Inflammatory macrophage (primary cell): ENCODE measurements at regions not wholly inside any gene's neighbourhood (a gene's known extent, or its start where the extent isn't known, plus 50 kb on each side); places are given as distances from the start of the nearest gene placed in this dataset.

Experiments
- DNase-seq, 2 donors: peaks; one replicate each; pipeline ENCODE4 v3.0.0-alpha.2; 2020 to 2022

DNA sequence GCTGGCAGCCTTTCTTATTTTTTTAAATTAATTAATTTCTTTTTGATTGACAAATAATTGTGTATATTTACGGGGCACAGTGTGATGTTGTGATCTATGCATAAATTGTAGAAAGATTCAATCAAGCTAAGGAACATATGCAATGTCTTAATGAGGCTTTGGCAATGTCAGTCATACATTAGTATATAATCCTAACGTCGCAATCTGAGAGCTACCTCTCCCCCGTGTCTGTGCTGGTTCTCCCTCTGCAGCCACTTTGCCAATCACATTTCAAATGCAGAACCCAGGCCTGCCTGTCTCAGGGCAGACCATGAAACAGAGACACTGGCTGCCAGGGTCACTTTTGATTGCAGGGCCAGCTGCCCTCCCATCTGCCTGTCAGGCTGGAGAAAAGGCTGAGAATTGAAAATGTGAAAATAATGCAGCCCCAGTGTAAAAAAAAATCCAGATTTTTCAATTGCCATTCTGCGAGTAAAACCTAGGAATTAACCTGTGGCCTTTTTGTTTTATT, 56.3 kb downstream of the SLC24A2 start:
- DNase-seq: no peak

DNA sequence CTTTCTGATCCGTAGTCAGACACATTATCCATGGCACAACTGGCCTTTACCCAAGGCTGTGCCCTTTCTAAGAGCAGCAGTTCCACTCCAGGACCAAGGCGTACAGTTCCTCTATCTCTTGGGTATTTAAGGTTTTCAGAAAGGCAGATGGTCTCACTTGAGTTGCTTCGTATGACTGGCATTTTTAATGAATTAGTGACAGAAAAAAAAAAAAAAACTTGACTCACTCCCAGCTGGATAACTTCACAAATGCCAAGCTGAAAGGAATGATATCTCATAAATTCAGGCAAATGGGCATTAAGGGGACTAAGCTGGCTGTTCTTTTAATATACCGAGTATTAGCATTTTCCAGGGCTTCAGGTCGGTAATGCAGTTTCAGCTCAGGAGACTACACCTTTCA, 60.7 kb downstream of the SLC24A2 start:
- DNase-seq: no peak

DNA sequence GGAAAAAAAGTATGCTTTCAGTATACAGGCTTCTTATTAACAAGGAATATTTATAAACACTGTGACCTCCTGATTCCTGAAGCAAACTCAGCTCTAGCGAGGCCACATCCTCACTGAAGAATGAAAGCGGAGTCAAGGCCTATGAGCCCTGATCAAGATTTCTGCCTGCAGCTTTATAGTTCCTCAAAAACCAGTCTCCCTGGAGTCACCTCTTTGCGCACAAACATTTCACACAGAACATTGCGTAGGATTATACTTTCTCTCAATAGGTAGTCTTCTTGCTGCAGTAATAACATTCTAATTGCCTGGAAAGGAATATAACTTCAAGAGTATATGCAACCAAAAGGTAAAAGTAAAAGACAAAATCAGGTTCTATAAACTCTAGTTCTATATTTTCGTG, 62.9 kb downstream of the SLC24A2 start:
- DNase-seq: no peak

DNA sequence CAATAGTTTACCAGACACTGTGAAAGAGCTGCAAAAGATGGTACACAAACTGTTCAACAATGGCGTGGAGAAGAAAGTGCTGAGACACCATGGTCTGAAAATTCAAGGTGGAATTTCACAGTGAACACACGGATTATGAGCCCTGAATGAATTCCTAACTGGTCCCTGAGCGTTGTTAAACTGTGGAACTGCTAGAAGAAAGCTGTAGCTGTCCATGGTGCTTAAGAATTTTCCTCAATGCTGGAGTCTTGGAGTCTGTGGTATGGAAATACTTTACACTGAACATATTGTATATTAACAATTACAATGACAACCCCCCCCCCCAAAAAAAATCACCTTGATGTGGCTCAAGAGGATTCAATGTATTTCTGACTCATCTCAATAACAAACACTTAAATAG, 68.5 kb downstream of the SLC24A2 start:
- peak in 1 of 2 donors; percentile 1 for DNase-seq

DNA sequence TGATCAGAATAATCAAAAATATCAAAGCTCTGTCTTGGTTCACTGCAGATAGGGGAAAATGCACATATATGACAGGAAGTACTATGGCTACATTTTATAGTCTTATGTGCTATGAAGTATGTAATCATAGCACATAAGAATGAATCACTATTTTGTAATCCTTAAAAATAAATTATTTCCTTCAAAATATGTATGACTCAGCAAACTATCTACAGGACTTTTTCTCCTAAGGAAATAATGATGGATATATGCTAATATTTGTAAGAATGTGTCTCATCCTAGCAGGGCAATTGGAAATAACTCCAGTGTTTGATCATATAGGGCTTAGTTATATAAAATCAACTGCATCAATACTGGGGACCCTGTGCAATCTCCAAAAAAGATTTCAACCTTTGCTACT, 85.1 kb downstream of the SLC24A2 start:
- DNase-seq: no peak

DNA sequence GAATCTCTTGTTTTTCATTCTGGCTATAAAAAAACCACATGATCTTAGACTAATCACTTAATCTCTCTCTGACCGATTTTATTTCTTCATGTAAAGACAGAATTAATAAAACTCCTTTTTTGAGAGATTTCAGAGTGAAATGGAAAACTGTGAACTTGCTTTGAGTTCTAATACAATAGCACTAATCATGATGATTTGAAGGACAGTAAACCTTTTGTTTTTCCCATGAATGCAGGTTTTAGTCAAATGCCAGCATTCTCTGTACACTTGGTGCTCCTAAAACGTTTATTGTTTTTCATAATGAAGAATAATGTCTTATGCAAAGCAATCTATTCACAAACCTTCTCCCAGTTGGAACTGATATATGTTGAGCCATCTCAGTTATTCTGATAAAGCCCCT, 86.8 kb downstream of the SLC24A2 start:
- DNase-seq: no peak

DNA sequence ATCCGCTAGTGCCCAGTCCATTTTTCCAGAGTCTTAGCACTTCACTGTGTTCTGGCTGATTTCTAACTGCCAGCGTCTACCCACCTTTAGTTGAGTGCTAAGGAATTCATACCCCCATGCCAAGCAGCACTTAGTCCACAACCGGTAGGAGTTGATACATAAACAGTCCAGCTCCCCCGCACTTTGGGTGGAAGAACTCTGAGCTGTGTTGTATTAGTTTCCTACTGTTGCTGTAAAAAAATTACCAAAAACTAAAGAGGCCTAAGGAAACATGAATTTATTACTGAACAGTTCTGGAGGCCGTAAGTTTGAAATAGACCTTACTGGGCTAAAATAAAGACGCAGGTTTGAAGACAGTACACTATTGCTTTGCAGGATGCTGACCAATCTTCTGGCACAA, 87.6 kb downstream of the SLC24A2 start:
- no peak for DNase-seq

DNA sequence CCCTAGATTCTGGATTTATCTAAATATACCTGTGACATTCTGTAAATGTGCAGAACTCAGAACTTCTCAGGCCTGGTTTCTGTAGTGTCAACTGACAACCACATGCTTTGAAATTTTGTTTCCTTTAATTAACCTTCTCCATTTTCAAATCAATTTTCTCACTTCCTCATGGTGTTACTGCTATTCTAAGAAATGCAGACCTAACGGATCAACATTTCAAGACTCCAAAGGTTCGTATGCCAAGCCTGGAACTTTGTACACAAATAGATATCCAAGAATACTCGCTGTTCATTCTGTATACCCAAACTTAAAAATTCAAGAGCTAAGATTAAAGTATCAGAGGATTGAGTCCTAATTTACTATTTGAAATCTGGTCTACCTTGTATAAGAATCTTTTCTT, 88.1 kb downstream of the SLC24A2 start:
- DNase-seq: no peak

DNA sequence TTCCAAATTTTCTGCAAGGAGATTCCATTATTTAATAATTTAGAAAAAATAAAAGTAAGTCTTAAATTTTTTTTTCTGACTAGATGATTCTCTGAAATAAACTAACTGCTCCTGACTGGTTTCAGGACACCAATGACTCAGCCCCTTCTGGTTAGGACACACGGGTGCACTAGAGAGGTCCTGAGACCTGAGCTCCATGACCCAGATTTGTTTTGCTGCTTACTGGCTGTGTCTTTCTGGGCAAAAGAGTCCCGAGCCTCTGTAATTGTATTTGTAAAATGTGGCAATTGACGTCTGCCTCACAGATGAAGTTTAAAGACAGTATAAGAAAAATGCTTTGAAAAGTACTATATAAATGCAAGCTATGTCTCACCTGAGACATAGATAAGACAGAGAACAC, 89.1 kb downstream of the SLC24A2 start:
- DNase-seq: no peak

DNA sequence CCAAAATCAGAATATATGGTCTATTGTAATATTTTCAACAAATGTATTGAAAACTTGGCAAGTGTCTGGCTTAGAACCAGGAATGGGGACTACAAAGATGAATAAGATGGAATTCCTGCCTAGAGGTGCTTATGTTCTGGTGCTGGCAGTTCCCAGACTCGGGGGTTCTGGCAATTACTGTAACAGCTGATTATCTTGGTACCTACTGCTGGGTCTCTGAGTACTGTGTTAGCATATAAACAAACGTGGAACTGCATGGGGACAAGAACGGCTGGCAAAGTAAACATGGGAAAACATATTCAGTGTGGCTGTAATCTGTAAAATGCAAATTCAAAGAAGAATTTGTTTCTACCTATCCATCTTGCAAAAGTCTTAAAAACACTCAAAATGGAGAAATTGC, 89.9 kb downstream of the SLC24A2 start:
- no peak for DNase-seq

DNA sequence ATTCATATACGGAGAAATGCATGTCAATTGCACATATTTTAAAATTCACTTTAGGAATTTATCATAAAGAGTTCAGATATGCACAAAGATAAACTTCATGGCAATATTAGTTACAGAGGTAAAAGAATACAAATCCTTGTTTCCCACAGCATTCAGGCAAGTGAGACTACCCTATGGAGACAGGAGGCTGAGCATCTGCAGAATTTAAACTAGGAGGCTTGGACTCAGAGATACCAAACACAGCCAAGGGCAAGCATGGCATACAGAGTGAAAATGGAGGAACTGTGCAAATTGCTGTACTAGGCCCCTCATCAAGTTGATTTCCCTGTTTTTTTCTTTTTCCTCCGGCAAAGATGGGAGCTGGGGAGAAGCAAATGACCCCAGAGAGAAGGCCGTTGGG, 94.2 kb downstream of the SLC24A2 start:
- no peak for DNase-seq

DNA sequence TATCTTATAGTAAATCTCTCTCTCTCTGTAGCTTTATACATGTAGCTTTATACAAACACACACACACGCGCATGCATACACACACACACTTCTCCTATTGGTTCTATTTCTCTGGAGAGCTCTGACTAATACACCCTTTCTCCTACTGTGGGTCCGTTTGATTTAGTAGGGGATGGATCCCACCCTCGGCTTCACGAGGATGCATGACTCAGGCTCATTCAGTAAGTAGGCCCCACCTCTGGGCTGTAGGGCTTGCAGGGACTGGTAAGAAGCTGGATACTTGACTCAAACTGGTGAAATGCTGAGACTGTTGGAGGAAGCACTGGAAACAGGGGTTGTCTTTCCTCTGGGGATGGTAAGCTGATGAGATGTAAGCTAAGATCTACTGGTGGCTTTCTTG, 98.7 kb downstream of the SLC24A2 start:
- no peak for DNase-seq

DNA sequence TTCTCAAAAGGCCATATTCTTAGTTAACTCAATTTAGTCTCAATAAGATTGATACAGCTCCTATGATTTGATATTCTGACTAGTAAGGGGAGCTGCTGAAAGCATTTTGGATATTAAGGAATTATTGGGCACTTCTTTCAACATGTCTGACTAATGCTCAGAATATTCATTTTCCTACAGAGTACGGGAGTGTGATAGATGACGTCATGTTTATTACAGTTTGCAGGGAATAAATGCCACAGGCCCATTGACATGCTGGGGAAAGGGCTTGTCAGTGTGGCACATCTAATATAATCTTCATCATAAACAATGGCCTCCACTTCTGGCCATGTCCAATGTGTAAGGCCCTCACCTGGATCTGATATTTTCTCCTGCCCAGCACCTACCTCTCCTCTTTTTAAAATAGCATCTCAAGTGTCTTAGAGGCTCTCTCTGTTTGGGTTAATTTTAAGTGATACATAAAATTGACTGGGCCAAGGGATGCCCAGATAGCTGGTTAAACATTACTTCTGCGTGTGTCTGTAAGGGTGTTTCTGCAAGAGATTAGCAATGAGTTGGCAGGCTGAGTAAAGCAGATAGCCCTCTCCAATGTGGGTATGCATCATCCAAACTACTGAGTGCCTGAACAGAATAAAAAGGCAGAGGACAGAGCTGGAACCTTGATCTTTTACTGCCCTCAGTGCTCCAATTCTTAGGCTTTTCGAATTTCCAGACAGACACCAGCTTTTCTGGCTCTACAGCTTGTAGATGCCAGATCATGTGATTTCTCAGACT, 99.3 kb downstream of the SLC24A2 start:
- no peak for DNase-seq

DNA sequence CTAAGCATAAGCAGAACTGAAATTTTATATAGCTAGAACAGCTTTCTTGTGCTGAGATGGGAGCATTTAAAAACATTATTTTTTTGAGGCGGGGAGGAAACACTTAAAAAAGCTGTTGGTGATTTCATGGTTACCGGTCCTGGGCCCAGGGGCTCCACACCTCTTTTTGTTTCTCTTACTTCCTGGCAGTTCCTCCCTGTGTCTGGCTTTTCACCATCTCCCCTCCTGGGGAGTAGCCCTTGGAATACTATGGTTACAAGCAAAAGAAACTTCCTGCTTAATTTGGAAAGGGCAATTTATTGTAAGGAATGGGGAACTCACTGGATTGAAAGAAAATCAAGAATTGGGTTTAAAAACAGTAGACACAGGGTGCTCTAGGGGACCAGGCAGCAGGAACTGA, 105.1 kb downstream of the SLC24A2 start:
- no peak for DNase-seq

DNA sequence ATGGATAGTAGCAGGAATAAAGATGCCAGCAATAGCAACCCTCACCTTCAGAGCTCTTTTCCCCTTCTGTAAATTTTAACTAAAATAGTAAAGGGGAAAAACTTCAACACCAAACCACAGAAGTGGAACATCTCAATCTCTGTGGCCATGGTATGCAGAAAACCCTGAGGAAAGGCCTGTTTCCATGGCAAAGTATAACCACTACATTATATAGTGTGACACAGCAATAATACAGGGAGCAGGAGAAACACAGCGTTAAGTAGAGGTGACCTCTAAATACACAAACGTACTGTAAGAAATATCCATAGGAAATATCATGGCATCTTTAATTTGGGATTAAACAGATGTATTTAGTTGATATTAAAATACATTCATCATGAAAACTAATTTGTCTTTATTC, 106.4 kb downstream of the SLC24A2 start:
- DNase-seq: no peak

DNA sequence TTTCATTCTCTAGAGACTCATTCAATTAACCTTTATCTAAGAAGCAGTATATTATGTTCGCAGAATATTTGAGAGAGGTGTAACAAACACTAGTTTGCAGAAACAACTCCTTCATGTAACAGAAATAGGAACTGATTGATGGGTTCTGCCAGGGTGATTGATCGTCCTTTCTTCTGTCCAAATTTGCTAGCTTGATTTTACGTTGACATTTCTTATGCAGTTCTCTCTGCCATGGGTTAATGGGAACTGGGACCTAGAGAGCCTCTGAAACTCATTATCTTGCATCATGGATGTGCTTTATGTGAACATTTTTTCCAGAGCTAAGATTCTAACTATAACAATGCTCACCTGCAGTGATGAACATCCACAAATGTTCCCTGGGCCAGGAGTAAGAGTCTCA, 107.0 kb downstream of the SLC24A2 start:
- DNase-seq: no peak

DNA sequence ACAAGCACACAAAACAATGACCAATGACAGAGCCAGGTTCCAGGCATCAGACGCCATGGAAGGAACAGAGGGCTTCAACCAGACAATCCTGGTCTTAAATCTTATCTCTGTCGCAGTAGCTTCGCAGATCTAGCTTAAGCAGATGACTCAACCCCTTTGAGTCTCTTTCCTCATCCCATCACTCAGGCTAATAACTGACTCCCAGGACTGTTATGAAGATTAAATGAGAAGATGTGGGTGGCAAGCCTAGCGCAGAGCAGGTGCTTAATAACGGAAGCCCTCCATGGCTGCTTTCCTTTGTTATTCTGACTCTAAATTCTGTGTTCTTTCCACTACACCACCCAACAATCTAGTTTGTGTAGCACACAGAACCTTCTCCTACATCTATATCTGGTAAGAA, 110.9 kb downstream of the SLC24A2 start:
- no peak for DNase-seq

DNA sequence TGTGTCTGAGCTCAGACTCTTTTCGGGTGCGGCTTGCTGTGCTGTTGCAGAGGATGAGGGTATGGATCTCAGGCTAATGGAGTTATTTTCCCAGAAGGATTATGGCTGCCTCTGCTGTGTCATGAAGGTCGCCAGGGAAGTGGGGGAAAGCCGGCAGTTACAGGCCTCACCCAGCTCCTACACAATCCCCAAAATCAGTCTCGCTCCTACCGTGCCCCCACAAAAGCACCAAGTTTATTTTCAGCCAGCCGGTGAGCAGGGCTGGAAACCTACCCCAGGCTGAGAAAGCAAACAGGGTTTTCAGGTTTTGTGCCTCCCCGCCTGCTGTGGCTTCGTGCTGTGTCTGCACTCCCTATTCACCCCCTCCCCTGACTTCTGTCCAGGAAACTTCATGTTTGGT, 113.3 kb downstream of the SLC24A2 start:
- DNase-seq: no peak

DNA sequence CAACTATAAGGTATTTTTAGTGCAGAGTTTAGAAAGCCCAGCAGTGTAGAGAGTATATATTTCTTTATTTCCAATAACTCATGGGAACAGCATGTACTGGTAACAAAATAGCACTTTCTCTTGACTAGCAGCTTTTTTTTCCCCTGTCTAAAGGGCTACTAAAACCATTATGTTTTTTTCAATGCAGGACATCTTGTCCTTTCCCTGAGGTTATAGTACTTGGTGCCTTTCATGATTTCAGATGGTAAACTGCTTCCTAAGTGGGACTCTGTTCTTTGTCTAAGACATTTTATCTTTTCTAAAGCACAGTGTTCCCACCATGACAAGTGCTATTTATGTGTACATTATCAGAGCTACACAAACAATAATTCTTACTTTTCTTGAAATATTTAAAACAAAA, 122.3 kb downstream of the SLC24A2 start:
- DNase-seq: no peak

DNA sequence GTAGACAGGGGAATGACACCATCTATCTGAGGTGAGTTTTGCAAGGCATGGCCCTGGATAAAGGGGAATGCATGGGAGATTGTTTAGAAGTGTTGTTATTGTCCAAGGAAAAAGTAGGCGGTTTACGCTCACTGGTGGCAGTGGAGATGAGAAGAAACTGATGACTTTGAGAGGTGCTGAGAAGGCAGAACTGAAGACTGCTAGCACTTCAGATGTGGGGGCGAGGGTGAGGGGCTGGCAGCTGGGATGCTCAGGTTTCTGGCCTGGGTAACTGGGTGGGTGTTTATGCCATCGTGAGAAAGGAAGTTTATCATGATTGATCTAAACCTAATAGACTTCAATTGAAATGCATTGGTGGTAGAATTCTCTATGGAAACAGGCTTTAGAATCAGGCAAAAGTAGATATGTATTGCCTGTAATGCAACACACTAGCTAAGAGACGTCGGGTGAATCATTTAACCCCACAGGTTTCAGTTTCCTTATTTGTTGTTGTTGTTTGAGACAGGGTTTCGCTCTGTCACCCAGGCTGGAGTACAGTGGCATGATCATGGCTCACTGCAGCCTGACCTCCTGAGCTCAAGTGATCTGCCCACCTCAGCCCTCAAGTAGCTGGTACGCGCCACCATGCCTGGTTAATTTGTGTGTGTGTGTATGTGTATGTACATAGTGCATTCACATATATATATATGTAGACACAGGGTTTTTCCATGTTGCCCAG, 123.5 kb downstream of the SLC24A2 start:
- DNase-seq: no peak

DNA sequence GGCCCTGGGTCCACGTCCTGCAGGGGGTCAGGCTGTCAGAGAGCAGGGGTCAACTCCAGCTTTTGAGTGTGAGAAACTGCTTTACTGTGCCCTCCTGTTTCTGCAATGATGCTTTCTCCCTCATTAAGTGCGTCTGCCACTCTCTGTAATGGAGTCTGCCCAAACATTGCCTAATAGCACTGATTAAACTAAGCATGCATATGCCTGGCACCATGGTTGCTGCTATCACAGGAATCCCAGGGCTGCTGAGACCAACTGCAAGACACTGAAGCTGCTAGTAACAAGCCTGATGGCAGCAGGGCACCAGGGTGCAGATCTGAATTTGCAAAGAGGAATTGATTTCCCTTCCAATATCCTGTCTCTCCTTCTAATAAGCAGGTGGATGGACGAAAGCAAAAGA, 125.3 kb downstream of the SLC24A2 start:
- DNase-seq: no peak

DNA sequence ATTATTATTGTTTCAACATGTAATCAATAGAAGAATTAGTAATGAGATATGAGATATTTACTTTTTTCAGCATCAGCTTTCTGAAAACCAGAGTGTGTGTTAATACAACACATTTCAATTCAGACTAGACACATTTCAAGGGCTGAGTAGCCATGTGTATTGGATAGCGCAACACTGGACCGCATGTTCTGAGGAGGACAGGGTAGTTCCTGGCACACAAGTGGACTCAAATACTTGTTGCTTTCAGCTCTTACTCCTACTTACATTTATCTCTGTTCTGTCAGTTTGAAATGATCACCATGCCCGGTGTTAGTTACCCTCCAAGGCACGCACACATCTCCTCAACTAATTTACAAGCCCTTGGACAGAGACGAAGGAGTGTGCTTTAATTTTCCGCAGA, 126.6 kb downstream of the SLC24A2 start:
- DNase-seq: no peak

DNA sequence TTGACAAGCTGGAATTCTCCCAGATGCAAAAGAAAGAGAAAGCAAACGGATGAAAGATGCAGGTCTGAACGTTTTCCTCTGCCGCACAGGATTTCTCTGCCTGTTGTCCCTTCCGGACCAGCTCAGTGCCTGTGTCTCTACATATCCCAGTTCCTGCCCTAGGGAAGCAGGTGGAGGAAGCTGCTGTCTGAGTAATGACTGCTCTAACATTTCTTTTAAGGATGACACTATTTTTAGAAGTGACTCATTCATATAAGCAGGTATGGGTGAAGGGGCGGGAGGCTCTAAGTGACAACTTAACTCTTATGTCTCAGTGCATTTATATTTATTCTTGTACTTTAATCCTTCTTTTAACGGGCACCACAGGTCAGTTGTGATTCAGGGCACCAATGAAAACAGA, 128.8 kb downstream of the SLC24A2 start:
- no peak for DNase-seq

DNA sequence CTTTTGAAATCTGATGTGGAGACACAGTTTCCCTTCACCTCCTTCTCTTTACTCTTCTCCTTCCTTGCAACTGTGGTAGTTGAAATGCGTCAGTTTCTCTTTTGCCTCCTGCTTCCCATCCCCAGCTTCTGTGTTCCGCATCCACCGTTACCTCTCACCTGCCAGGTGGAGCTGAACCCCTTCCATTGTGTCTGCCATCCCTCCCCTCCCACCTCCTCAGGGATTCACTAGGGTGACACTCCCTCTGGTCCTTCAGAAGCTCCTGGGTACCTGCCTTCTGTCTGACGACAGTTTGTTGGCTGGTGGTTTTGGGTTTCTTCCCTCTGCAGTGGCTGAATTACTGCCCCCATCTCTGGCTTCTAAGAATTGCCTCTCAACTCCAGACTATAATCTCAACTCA, 132.1 kb downstream of the SLC24A2 start:
- DNase-seq: no peak
